Thyroid gland (tissue), 4 donors: ENCODE measurements at regions not wholly inside any gene's neighbourhood (a gene's known extent, or its start where the extent isn't known, plus 50 kb on each side); places are given as distances from the start of the nearest gene placed in this dataset.

Experiments used
- POLR2A ChIP-seq, 2 donors: fragments of 450-650 bp; IDR thresholded peaks; one replicate each; pipeline ENCODE4 v1.6.1; 2017; ENCODE audit warnings: antibody characterized with exemption in 2 of 2, mild to moderate bottlenecking in 2 of 2, moderate library complexity in 1 of 2
- TF ChIP-seq, protein P1 (sequence below), 6 experiments: fragments of 200-600 bp in 3 of 6; fragments of 450-650 bp in 3 of 6; sonication (generic) in 3 of 6; IDR thresholded peaks; one replicate each; pipeline ENCODE4 v1.5.1; 2016 to 2019; ENCODE audit warnings: antibody characterized with exemption in 6 of 6, mild to moderate bottlenecking in 2 of 6, inconsistent platforms in 1 of 6, moderate library complexity in 1 of 6

DNA sequence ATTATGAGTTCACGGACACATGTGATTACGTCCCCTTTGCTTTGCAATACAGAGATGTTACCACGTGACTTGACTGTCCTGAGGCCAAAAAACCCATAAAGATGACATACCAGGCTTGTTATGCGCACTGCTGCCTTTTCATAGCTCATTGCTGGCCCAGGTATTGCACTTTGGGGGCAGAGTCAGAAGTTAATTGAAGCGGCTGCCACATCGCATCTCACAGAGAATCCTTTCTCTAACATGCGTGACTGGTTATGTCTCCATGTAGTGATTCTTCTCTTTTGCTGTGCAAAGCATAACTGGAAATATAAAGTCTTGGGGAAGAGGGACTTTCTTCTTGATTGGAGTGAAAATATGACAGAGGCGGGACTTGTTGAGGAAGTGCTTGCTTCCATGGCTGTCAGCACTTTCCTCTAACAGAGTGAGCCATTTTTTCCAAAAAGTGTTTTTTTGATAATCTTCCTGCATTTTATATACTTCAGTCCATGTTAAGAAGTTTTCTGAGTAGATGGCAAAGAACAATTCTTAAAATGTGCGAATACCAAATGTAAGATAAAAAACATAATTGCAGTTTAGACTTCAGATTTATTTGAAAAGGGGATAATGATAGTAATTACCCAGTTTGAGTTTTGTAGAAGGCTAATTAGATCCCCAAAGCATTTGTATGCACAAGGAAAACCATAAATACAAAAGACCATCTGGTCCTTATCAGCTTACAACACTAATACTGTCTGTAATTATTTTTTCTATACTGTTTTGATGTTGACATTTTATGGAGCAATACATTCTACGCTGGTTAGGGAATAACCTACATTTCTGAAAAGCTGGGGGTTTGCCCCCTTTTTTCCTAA lies 324.6 kb upstream of the MTNR1B start:
- TF ChIP-seq, protein P1, sequence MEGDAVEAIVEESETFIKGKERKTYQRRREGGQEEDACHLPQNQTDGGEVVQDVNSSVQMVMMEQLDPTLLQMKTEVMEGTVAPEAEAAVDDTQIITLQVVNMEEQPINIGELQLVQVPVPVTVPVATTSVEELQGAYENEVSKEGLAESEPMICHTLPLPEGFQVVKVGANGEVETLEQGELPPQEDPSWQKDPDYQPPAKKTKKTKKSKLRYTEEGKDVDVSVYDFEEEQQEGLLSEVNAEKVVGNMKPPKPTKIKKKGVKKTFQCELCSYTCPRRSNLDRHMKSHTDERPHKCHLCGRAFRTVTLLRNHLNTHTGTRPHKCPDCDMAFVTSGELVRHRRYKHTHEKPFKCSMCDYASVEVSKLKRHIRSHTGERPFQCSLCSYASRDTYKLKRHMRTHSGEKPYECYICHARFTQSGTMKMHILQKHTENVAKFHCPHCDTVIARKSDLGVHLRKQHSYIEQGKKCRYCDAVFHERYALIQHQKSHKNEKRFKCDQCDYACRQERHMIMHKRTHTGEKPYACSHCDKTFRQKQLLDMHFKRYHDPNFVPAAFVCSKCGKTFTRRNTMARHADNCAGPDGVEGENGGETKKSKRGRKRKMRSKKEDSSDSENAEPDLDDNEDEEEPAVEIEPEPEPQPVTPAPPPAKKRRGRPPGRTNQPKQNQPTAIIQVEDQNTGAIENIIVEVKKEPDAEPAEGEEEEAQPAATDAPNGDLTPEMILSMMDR (IDR thresholded peaks at IDR 0.05), result no peak
- no peak for TF ChIP-seq POLR2A (IDR thresholded peaks at IDR 0.05)
